PFSK-1 (cell line): ENCODE measurements at regions not wholly inside any gene's neighbourhood (a gene's known extent, or its start where the extent isn't known, plus 50 kb on each side); places are given as distances from the start of the nearest gene placed in this dataset.

Experiments
- POLR2AphosphoS5 ChIP-seq: IDR thresholded peaks from 2 replicates; pipeline ENCODE4 v1.6.1; 2012; ENCODE audit warnings: low read depth, mild to moderate bottlenecking, control low read depth, low read length, moderate library complexity
- TAF1 ChIP-seq: IDR thresholded peaks from 2 replicates; pipeline ENCODE4 v1.6.1; 2012; ENCODE audit warnings: low read length, control low read depth, borderline replicate concordance; ENCODE audit not compliant: insufficient read depth
- TF ChIP-seq, protein P1 (sequence below), 2 experiments: IDR thresholded peaks; 2 replicates each; pipeline versions ENCODE4 v1.6.1 to v1.8.0; 2011 to 2012; ENCODE audit warnings: low read depth in 2 of 2, low read length in 2 of 2, control low read depth in 1 of 2, inconsistent platforms in 1 of 2, mild to moderate bottlenecking in 1 of 2, moderate library complexity in 1 of 2; ENCODE audit not compliant: insufficient read depth in 1 of 2

- TF ChIP-seq POLR2AphosphoS5: no peak
- TF ChIP-seq, protein P1, sequence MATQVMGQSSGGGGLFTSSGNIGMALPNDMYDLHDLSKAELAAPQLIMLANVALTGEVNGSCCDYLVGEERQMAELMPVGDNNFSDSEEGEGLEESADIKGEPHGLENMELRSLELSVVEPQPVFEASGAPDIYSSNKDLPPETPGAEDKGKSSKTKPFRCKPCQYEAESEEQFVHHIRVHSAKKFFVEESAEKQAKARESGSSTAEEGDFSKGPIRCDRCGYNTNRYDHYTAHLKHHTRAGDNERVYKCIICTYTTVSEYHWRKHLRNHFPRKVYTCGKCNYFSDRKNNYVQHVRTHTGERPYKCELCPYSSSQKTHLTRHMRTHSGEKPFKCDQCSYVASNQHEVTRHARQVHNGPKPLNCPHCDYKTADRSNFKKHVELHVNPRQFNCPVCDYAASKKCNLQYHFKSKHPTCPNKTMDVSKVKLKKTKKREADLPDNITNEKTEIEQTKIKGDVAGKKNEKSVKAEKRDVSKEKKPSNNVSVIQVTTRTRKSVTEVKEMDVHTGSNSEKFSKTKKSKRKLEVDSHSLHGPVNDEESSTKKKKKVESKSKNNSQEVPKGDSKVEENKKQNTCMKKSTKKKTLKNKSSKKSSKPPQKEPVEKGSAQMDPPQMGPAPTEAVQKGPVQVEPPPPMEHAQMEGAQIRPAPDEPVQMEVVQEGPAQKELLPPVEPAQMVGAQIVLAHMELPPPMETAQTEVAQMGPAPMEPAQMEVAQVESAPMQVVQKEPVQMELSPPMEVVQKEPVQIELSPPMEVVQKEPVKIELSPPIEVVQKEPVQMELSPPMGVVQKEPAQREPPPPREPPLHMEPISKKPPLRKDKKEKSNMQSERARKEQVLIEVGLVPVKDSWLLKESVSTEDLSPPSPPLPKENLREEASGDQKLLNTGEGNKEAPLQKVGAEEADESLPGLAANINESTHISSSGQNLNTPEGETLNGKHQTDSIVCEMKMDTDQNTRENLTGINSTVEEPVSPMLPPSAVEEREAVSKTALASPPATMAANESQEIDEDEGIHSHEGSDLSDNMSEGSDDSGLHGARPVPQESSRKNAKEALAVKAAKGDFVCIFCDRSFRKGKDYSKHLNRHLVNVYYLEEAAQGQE (IDR thresholded peaks at IDR 0.05; ENCODE audit: insufficient read depth in 1 of 2, low read depth in 2 of 2, low read length in 2 of 2): no peak
- no peak for TF ChIP-seq TAF1
Observed at GRCh38 chr12:59472273-59472672, 123.6 kb upstream of the SLC16A7 start.
